Esophagus squamous epithelium (tissue), 4 donors: ENCODE measurements at regions not wholly inside any gene's neighbourhood (a gene's known extent, or its start where the extent isn't known, plus 50 kb on each side); places are given as distances from the start of the nearest gene placed in this dataset.

ENCODE experiments used
- CTCF ChIP-seq, 6 experiments: fragments of 450-650 bp in 4 of 6; fragments of 200-600 bp in 2 of 6; sonication (generic) in 2 of 6; IDR thresholded peaks; one replicate each; pipeline ENCODE4 v1.5.1; 2016 to 2019; ENCODE audit warnings: antibody characterized with exemption in 6 of 6, mild to moderate bottlenecking in 4 of 6, moderate library complexity in 4 of 6
- POLR2A ChIP-seq, 4 donors: fragments of 450-650 bp; IDR thresholded peaks; one replicate each; pipeline ENCODE4 v1.6.1; 2017; ENCODE audit warnings: antibody characterized with exemption in 4 of 4, mild to moderate bottlenecking in 4 of 4, moderate library complexity in 3 of 4

GRCh38 chr5:165157219-165157618, 1651.8 kb downstream of the MAT2B start:
- TF ChIP-seq CTCF (IDR thresholded peaks at IDR 0.05) (no peak), POLR2A (IDR thresholded peaks at IDR 0.05) (no peak)
